Superior temporal gyrus (tissue), 1 donor: ENCODE measurements at regions not wholly inside any gene's neighbourhood (a gene's known extent, or its start where the extent isn't known, plus 50 kb on each side); places are given as distances from the start of the nearest gene placed in this dataset.
"Not testable (repeated sequence)": the region's sequence is repeated elsewhere in the genome, so short reads cannot be mapped to it uniquely, and the experiment has no call there.

ENCODE experiments used
- DNase-seq: peaks from one replicate; pipeline ENCODE4 v3.0.0-alpha.2; 2016; ENCODE audit errors: extremely low spot score

- DNase-seq = no peak
Observed at GRCh38 chr14:40122968-40123648, 690.9 kb upstream of the FBXO33 start.

- no peak for DNase-seq
Observed at GRCh38 chr14:40119765-40120164, 687.5 kb upstream of the FBXO33 start.

- DNase-seq = no peak
Observed at GRCh38 chr14:40119321-40119720, 687.1 kb upstream of the FBXO33 start.

- no peak for DNase-seq
Observed at GRCh38 chr14:40115583-40115982, 683.4 kb upstream of the FBXO33 start.

GRCh38 chr14:40113671-40114070 lies 681.4 kb upstream of the FBXO33 start:
- no peak for DNase-seq

GRCh38 chr14:40100544-40101196 lies 668.4 kb upstream of the FBXO33 start:
- DNase-seq = no peak

- DNase-seq = no peak
Observed at GRCh38 chr14:40099316-40099715, 667.1 kb upstream of the FBXO33 start.

GRCh38 chr14:40098468-40098867 lies 666.2 kb upstream of the FBXO33 start:
- DNase-seq = no peak

GRCh38 chr14:40096968-40097367 lies 664.7 kb upstream of the FBXO33 start:
- no peak for DNase-seq

GRCh38 chr14:40093800-40094199 lies 661.6 kb upstream of the FBXO33 start:
- DNase-seq = no peak

- no peak for DNase-seq
Observed at GRCh38 chr14:40074169-40074568, 641.9 kb upstream of the FBXO33 start.

- DNase-seq = no peak
Observed at GRCh38 chr14:40072175-40072574, 639.9 kb upstream of the FBXO33 start.

GRCh38 chr14:40058901-40059897 lies 627.0 kb upstream of the FBXO33 start:
- no peak for DNase-seq

- no peak for DNase-seq
Observed at GRCh38 chr14:40053416-40053815, 621.2 kb upstream of the FBXO33 start.

GRCh38 chr14:40028991-40029390 lies 596.8 kb upstream of the FBXO33 start:
- peak; percentile 61 for DNase-seq

- DNase-seq = no peak
Observed at GRCh38 chr14:40025101-40025500, 592.9 kb upstream of the FBXO33 start.

- no peak for DNase-seq
Observed at GRCh38 chr14:40010961-40011360, 578.7 kb upstream of the FBXO33 start.

GRCh38 chr14:40009771-40010170 lies 577.5 kb upstream of the FBXO33 start:
- no peak for DNase-seq

- DNase-seq = not testable (repeated sequence)
Observed at GRCh38 chr14:40008345-40008744, 576.1 kb upstream of the FBXO33 start.

- DNase-seq = no peak
Observed at GRCh38 chr14:40004871-40005500, 572.8 kb upstream of the FBXO33 start.

GRCh38 chr14:40003773-40004172 lies 571.5 kb upstream of the FBXO33 start:
- DNase-seq = no peak

GRCh38 chr14:39998854-39999253 lies 566.6 kb upstream of the FBXO33 start:
- DNase-seq = no peak
